ENCODE measurements at regions not wholly inside any gene's neighbourhood (a gene's known extent, or its start where the extent isn't known, plus 50 kb on each side); places are given as distances from the start of the nearest gene placed in this dataset.

DNA sequence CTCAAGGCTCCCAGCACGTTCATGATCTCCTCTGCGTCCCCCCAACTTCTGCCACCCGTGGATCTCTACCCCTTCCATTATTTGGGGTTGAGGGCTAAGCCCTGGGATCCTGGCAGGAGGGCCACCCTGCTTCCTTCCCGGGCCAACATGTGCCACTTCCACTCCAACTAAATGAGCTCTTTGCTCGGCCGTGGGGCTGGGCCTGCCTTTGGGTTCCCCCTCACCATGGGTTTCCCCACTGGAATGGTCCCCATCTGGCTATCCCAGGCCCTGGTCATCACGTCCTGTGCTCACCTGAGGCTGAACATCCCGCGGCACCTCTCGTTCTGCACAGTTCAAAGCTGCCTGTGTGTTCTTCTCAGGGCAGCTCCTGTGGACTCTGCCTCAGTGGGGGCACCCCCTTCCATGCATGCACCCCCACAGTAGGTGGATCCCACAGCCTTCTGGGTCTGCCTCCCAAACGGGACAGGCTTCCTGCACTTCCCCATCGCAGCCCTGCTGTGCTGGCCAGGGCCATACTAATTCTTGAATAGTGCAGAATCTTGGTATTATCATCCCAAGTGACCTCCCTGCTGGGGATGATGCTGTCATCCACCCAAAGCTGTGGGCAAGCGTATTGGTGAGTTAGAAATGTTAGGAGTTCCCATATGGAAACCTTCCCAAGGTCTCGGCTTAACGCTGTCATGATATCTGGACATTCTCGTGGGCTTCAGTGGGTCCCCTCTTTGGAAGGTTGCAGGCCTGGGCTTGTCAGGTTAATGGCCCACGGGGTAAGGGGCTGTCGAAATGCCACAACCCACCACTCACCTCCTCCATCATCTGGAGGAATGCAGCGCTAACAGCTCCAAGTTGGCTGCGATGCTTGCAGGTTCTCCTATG is 150.5 kb upstream of the TWIST2 start:
- Histone ChIP-seq H3K27me3 (ENCODE audit: control insufficient read depth, insufficient read depth, low read length) (no peaks in the 10 kb centered on the region), H3K36me3 (ENCODE audit: control insufficient read depth, insufficient read depth, low read length) (no peaks in the 10 kb centered on the region), H3K9me3 (ENCODE audit: control insufficient read depth, insufficient read depth, low read depth, low read length) (no peaks in the 10 kb centered on the region), H3K4me1 (ENCODE audit: control insufficient read depth, insufficient read depth, low read length) (no peaks in the 10 kb centered on the region), H3K4me3 (ENCODE audit: low read depth in 2 of 2, low read length in 2 of 2) (no peak overlapping the region), H3K27ac (ENCODE audit: low read length) (no peak overlapping the region)
- TF ChIP-seq TCF7L2 (IDR thresholded peaks at IDR 0.05; ENCODE audit: low read depth, low read length), result no peak
- TF ChIP-seq, protein P1, sequence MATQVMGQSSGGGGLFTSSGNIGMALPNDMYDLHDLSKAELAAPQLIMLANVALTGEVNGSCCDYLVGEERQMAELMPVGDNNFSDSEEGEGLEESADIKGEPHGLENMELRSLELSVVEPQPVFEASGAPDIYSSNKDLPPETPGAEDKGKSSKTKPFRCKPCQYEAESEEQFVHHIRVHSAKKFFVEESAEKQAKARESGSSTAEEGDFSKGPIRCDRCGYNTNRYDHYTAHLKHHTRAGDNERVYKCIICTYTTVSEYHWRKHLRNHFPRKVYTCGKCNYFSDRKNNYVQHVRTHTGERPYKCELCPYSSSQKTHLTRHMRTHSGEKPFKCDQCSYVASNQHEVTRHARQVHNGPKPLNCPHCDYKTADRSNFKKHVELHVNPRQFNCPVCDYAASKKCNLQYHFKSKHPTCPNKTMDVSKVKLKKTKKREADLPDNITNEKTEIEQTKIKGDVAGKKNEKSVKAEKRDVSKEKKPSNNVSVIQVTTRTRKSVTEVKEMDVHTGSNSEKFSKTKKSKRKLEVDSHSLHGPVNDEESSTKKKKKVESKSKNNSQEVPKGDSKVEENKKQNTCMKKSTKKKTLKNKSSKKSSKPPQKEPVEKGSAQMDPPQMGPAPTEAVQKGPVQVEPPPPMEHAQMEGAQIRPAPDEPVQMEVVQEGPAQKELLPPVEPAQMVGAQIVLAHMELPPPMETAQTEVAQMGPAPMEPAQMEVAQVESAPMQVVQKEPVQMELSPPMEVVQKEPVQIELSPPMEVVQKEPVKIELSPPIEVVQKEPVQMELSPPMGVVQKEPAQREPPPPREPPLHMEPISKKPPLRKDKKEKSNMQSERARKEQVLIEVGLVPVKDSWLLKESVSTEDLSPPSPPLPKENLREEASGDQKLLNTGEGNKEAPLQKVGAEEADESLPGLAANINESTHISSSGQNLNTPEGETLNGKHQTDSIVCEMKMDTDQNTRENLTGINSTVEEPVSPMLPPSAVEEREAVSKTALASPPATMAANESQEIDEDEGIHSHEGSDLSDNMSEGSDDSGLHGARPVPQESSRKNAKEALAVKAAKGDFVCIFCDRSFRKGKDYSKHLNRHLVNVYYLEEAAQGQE (IDR thresholded peaks at IDR 0.05; ENCODE audit: insufficient read depth in 1 of 2, low read depth in 2 of 2, low read length in 1 of 2), result no peak
- no peak for TF ChIP-seq SIN3A (IDR thresholded peaks at IDR 0.05; ENCODE audit: borderline replicate concordance, insufficient read depth, low read depth, low read length)
- TF ChIP-seq, protein P2, sequence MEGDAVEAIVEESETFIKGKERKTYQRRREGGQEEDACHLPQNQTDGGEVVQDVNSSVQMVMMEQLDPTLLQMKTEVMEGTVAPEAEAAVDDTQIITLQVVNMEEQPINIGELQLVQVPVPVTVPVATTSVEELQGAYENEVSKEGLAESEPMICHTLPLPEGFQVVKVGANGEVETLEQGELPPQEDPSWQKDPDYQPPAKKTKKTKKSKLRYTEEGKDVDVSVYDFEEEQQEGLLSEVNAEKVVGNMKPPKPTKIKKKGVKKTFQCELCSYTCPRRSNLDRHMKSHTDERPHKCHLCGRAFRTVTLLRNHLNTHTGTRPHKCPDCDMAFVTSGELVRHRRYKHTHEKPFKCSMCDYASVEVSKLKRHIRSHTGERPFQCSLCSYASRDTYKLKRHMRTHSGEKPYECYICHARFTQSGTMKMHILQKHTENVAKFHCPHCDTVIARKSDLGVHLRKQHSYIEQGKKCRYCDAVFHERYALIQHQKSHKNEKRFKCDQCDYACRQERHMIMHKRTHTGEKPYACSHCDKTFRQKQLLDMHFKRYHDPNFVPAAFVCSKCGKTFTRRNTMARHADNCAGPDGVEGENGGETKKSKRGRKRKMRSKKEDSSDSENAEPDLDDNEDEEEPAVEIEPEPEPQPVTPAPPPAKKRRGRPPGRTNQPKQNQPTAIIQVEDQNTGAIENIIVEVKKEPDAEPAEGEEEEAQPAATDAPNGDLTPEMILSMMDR (IDR thresholded peaks at IDR 0.05), result no peak
- TF ChIP-seq POLR2AphosphoS5 (IDR thresholded peaks at IDR 0.05; ENCODE audit: low read depth, low read length), result no peak
- intact Hi-C loops (cut with micrococcal nuclease; ENCODE audit: unreplicated experiment), result no loop called here
- DNase-seq (ENCODE audit: low read depth, low spot score) (no peak), ATAC-seq (no peak)
- CTCF ChIA-PET, result no interaction called here
- no TSS peak for BruUV-seq (replicated peaks)
- POLR2A ChIA-PET, result interaction anchor here (0.5 kb wide), 1 partner anchor 1009 kb away, joined by 12 read pairs; no protein-coding TSS in a partner anchor
- in situ Hi-C loops (cut with HindIII; ENCODE audit: low pct_unique_long_range_greater_than_20kb, low sequenced_read_pairs), result no loop called here

DNA sequence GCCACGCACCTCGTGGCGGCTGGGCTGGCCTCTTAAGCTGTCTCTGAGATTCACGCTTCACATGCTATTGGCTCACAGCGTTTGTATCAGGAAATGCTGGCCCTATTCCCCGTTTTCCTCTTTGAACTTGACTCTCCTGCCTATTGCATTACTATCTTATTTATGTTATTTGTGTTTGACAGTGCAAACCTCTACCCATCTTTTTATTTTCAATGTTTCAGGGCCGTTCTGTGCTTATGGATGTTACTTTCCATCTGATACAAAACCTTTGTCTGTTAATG is 149.9 kb upstream of the TWIST2 start:
- no peaks in the 10 kb centered on the region for H3K4me1 ChIP-seq (ENCODE audit: control insufficient read depth, insufficient read depth, low read length)
- H3K36me3 ChIP-seq (ENCODE audit: control insufficient read depth, insufficient read depth, low read length), result no peaks in the 10 kb centered on the region
- TF ChIP-seq SIN3A (IDR thresholded peaks at IDR 0.05; ENCODE audit: borderline replicate concordance, insufficient read depth, low read depth, low read length), result no peak
- TF ChIP-seq, protein P1 (IDR thresholded peaks at IDR 0.05; ENCODE audit: insufficient read depth in 1 of 2, low read depth in 2 of 2, low read length in 1 of 2), result no peak
- no peak for TF ChIP-seq TCF7L2 (IDR thresholded peaks at IDR 0.05; ENCODE audit: low read depth, low read length)
- TF ChIP-seq, protein P2 (IDR thresholded peaks at IDR 0.05), result no peak
- no peak for TF ChIP-seq POLR2AphosphoS5 (IDR thresholded peaks at IDR 0.05; ENCODE audit: low read depth, low read length)
- ChIA-PET CTCF (no interaction called here), POLR2A (no interaction called here)
- intact Hi-C loops (cut with micrococcal nuclease; ENCODE audit: unreplicated experiment) (no loop called here), in situ Hi-C loops (cut with HindIII; ENCODE audit: low pct_unique_long_range_greater_than_20kb, low sequenced_read_pairs) (no loop called here)
- H3K27me3 ChIP-seq (ENCODE audit: control insufficient read depth, insufficient read depth, low read length), result no peaks in the 10 kb centered on the region
- ATAC-seq, result no peak
- BruUV-seq (replicated peaks), result no TSS peak
- DNase-seq (ENCODE audit: low read depth, low spot score), result no peak
- H3K4me3 ChIP-seq (ENCODE audit: low read depth in 2 of 2, low read length in 2 of 2), result no peak overlapping the region
- no peak overlapping the region for H3K27ac ChIP-seq (ENCODE audit: low read length)
- H3K9me3 ChIP-seq (ENCODE audit: control insufficient read depth, insufficient read depth, low read depth, low read length), result no peaks in the 10 kb centered on the region
